22Rv1 (cell line): ENCODE measurements at regions not wholly inside any gene's neighbourhood (a gene's known extent, or its start where the extent isn't known, plus 50 kb on each side); places are given as distances from the start of the nearest gene placed in this dataset.

Experiments used
- H3K27ac ChIP-seq: fragments of 450-650 bp; 2 replicates; pipeline ENCODE4 v1.5.1; 2017
- ZFX ChIP-seq: fragments of 450-650 bp; IDR thresholded peaks from 2 replicates; pipeline ENCODE4 v1.6.1; 2017; ENCODE audit warnings: antibody characterized with exemption, borderline replicate concordance
- TF ChIP-seq, protein P1 (sequence below): fragments of 450-650 bp; IDR thresholded peaks from 2 replicates; pipeline ENCODE4 v1.5.1; 2017; ENCODE audit warnings: mild to moderate bottlenecking

DNA sequence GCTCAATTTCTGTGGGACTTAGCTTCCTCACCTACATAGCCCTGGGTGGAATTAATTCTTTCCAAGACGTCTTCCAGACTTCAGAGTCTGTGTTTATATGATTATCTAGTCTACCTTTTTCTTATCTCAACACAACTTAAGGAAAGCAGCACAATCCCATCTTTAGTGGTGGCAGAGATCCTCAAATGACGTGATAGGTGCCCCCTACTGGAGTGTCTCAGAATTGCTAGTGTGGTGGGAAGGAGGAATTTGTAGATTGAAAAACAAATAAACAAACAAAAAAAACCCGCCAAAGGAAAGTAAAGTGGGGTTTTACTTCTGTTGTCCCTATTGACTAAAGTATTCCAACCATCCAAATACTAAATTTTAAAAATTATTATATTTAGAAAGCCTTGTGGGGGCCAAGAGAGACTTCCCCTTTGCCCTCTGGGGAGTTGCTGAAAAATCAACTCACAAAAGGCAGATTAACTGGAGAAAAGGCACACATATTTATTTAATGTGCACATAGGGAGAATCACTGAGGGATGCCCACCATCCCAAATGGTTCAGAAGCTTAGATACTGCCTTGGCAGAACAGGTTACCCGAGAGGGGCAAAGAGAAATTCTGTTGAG lies 283.3 kb downstream of the TMEM167A start:
- no peak for TF ChIP-seq ZFX
- TF ChIP-seq, protein P1, sequence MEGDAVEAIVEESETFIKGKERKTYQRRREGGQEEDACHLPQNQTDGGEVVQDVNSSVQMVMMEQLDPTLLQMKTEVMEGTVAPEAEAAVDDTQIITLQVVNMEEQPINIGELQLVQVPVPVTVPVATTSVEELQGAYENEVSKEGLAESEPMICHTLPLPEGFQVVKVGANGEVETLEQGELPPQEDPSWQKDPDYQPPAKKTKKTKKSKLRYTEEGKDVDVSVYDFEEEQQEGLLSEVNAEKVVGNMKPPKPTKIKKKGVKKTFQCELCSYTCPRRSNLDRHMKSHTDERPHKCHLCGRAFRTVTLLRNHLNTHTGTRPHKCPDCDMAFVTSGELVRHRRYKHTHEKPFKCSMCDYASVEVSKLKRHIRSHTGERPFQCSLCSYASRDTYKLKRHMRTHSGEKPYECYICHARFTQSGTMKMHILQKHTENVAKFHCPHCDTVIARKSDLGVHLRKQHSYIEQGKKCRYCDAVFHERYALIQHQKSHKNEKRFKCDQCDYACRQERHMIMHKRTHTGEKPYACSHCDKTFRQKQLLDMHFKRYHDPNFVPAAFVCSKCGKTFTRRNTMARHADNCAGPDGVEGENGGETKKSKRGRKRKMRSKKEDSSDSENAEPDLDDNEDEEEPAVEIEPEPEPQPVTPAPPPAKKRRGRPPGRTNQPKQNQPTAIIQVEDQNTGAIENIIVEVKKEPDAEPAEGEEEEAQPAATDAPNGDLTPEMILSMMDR = peak; percentile 86
- no peak overlapping the region for H3K27ac ChIP-seq

DNA sequence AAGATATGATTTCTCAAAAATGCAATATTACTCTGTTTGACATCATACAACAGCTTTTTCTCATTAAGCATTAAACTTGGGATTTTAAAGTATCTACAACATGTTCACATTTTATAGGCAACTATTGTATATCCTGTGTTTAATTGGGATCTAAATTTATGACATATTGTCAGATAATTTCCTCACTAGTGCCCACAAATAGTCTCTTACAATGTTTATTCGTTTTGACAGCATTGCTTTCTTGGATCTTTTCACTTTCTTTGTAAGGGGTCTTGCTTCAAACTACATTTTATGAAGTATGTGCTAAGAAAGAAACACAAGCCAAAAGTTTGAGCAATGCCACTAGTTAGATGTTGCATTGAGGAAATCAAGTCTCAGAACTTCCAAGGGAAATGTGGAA lies 285.1 kb downstream of the TMEM167A start:
- no peak for TF ChIP-seq ZFX
- H3K27ac ChIP-seq = no peak overlapping the region

DNA sequence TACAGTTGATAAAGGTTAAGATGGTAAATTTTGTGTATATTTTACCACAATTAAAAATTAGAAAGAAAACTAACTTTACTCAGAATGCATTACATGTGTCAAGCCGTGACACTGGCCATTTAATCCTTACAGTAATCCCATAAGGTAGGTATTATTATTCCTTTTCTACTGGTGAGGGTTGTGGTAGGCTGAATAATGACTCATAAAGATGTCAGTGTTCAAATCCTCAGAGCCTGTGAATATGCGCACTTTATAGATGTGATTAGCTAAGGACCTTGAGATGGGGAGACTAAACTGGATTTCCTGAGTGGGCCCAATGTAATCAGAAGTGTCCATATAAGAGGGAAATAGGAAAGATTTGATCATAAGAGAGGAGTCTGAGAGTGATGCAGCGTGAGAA lies 288.1 kb downstream of the TMEM167A start:
- no peak overlapping the region for H3K27ac ChIP-seq
- TF ChIP-seq, protein P1 = no peak
- no peak for TF ChIP-seq ZFX

DNA sequence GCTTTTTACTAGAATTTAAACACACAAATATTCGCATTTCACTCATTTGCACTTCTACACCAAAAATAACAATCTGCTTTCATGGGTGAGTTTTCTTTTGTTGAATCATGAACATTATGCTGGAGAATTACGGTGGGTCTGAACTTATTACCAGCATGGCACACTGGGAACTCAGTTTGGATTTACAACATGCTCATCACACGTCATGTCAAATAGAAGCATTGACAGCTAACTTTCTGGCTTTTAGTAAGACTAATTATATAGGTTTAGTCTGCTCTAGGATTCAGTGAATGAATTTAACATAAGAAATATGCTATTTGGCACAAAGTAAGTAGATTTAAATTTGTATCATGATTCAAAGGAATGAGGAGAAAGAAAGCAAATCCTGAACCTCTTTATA lies 290.4 kb downstream of the TMEM167A start:
- TF ChIP-seq ZFX = no peak
- TF ChIP-seq, protein P1 = no peak
- no peak overlapping the region for H3K27ac ChIP-seq

DNA sequence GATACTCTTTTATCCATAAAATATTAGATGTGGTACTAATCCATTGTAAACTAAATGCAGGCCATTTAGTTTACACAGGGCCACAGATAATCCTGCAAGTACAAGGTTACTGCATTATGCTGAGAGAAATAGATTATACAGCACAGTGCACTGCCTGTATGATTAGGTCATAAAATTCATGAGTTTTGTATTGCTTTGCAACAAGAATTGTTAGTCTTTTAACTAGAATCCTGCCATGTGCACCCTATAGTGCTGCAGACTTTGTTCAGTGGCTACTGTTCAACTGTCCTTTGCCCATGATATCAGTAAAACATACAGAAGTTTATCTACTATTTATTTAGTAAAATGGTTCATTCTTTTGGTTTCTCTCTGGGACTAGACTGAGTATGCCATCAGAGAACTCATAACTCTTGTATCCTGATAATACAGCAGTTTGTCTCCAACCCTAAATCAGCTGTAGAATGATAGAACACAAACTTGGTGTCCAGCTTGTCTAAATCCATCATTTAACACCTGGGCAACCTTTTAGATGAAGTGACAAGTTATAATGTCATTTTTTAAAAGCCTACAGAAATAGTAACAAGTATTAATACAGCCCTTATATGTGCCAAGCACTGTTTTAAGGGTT lies 291.2 kb downstream of the TMEM167A start:
- TF ChIP-seq ZFX = no peak
- TF ChIP-seq, protein P1 = no peak
- H3K27ac ChIP-seq = no peak overlapping the region

DNA sequence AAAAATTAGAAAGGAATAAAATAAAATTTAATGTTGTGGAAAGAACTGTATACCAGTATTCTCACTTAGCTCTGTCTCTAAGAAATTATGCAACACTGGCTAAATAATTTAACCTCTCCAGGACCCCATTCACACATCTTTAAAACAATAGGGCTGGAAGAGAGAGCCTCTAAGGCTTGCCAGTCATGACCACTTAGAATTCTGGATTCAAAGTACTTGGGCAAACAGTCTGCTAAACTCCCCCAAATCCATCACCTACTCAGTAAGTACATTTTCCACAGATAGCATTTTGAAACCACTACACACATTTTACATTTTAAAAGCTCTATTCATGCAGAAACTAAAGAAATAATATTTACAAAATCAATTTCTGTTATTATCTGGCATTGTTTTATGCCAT lies 291.7 kb downstream of the TMEM167A start:
- H3K27ac ChIP-seq = no peak overlapping the region
- TF ChIP-seq, protein P1 = no peak
- no peak for TF ChIP-seq ZFX

DNA sequence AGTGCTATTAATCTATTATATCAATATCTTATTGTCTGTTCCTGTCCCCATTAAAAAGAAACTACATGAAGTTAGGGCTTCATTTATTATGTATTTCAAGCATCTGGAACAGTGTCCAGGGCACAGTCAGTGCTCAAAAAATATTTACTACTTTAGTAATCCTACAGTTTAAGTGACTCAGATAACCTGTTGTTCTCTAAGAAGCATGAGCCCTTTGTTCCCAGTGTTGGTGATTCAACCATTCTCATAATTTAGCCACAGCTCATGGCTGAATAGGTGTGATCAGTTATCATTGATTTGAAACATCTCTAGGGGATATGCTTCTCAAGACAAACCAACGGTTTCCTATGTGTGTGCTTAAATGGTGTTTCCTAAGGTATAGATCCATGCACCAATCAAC lies 292.7 kb downstream of the TMEM167A start:
- H3K27ac ChIP-seq = no peak overlapping the region
- TF ChIP-seq, protein P1 = no peak
- TF ChIP-seq ZFX = no peak
